PC-9 (cell line): ENCODE measurements at regions not wholly inside any gene's neighbourhood (a gene's known extent, or its start where the extent isn't known, plus 50 kb on each side); places are given as distances from the start of the nearest gene placed in this dataset.

Experiments used
- BruUV-seq: library from RNA; stranded (reverse); fragments of 400-500 nt; replicated peaks from 2 replicates; lab custom pipeline; 2021; lab: Mats Ljungman, UMichigan
- CTCF ChIA-PET: fragments of 300-600 bp; sonication (Branson Sonifier 250); formaldehyde crosslinking; loops from one replicate; lab custom pipeline; 2022; ENCODE audit warnings: antibody characterized with exemption; lab: Charles Lee
- POLR2A ChIA-PET: fragments of 300-600 bp; sonication (Branson Sonifier 250); formaldehyde crosslinking; loops from one replicate; lab custom pipeline; 2022; ENCODE audit warnings: antibody characterized with exemption; ENCODE audit not compliant: unreplicated experiment; lab: Charles Lee
- DNase-seq, 2 experiments: peaks; one replicate each; pipeline versions ENCODE4 v3.0.0 to v3.0.0-alpha.2; 2015 to 2022; ENCODE audit warnings: mixed read lengths in 1 of 2
- H2AFZ ChIP-seq: fragments of 200-600 bp; sonication (generic); 2 replicates; pipeline ENCODE4 v1.8.1; 2017; ENCODE audit warnings: antibody characterized with exemption
- H3F3A ChIP-seq: fragments of 200-600 bp; sonication (generic); 2 replicates; pipeline ENCODE4 v1.8.1; 2017; ENCODE audit warnings: antibody characterized with exemption, mild to moderate bottlenecking, low read depth; ENCODE audit not compliant: insufficient read depth
- H3K27ac ChIP-seq: fragments of 200-600 bp; sonication (generic); 2 replicates; pipeline ENCODE4 v1.6.1; 2016; ENCODE audit warnings: mixed run types
- H3K27me3 ChIP-seq: fragments of 200-600 bp; sonication (generic); 2 replicates; pipeline ENCODE4 v1.6.1; 2016; ENCODE audit warnings: low read depth, mixed run types; ENCODE audit not compliant: insufficient read depth
- H3K36me3 ChIP-seq: fragments of 200-600 bp; sonication (generic); 2 replicates; pipeline ENCODE4 v1.6.1; 2016; ENCODE audit warnings: low read depth, mixed run types
- H3K4me1 ChIP-seq: fragments of 200-600 bp; sonication (generic); replicated peaks from 2 replicates; pipeline ENCODE4 v1.6.1; 2016; ENCODE audit warnings: mixed run types; ENCODE audit not compliant: insufficient read depth
- H3K4me2 ChIP-seq: fragments of 200-600 bp; sonication (generic); 2 replicates; pipeline ENCODE4 v1.6.1; 2017; ENCODE audit warnings: mixed run types
- H3K4me3 ChIP-seq: fragments of 200-600 bp; sonication (generic); 2 replicates; pipeline ENCODE4 v1.6.1; 2016; ENCODE audit warnings: mixed run types
- H3K79me2 ChIP-seq: fragments of 200-600 bp; sonication (generic); 2 replicates; pipeline ENCODE4 v1.6.1; 2017; ENCODE audit warnings: low read depth, mixed run types
- H3K9me2 ChIP-seq: fragments of 200-600 bp; sonication (generic); 2 replicates; pipeline ENCODE4 v1.8.1; 2017; ENCODE audit warnings: mild to moderate bottlenecking; ENCODE audit not compliant: insufficient read depth
- H3K9me3 ChIP-seq: fragments of 200-600 bp; sonication (generic); 2 replicates; pipeline ENCODE4 v1.8.1; 2016; ENCODE audit warnings: low read depth; ENCODE audit not compliant: insufficient read depth
- H4K20me1 ChIP-seq: fragments of 200-600 bp; sonication (generic); 2 replicates; pipeline ENCODE4 v1.8.1; 2017; ENCODE audit not compliant: insufficient read depth
- CTCF ChIP-seq: fragments of 200-600 bp; sonication (generic); conservative IDR thresholded peaks from 2 replicates; pipeline ENCODE4 v1.6.1; 2017; ENCODE audit warnings: mixed run types, antibody characterized with exemption, mild to moderate bottlenecking, moderate library complexity
- EZH2 ChIP-seq: fragments of 200-600 bp; sonication (generic); IDR thresholded peaks from 2 replicates; pipeline ENCODE4 v1.8.0; 2017; ENCODE audit warnings: antibody characterized with exemption, low read depth
- intact Hi-C: fragments of 100-400 bp; cut with micrococcal nuclease; formaldehyde crosslinking; loops from one replicate; pipeline ENCODE4 v1.10.0; 2022; ENCODE audit not compliant: unreplicated experiment

DNA sequence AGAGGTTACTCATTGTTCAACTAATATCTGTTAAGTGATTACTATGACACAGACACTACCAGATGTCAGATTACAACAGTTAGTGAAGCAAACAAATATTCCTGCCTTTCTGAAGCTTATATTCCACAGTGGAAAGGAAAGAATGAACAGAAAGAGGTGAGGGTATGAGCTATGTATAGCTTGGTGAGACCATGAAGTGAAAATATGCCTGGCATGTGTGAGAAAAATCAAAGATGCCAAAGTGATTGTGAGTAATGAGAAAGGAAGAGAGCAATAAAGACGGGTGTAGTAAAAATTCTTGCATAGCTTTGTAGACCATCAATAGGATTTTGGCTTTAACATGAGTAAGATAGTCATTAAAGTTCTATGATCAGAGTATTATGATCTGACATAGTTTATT is 734.5 kb upstream of the NUDT12 start:
- Histone ChIP-seq H3F3A (no peaks in the 10 kb centered on the region), H3K4me3 (no peak overlapping the region), H3K27ac (no peak overlapping the region), H2AFZ (no peak overlapping the region), H4K20me1 (no peaks in the 10 kb centered on the region), H3K4me1 (no peaks in the 10 kb centered on the region), H3K36me3 (no peaks in the 10 kb centered on the region), H3K4me2 (no peak overlapping the region), H3K79me2 (no peaks in the 10 kb centered on the region), H3K27me3 (no peaks in the 10 kb centered on the region), H3K9me3 (no peaks in the 10 kb centered on the region), H3K9me2 (no peaks in the 10 kb centered on the region)
- BruUV-seq, result no TSS peak
- TF ChIP-seq EZH2 (no peak), CTCF (no peak)
- no peak for DNase-seq
- intact Hi-C loops, result no loop called here
- ChIA-PET CTCF (no interaction called here), POLR2A (no interaction called here)

GRCh38 chr5:104295991-104296390 is 733.4 kb upstream of the NUDT12 start:
- Histone ChIP-seq H3K9me3 (no peaks in the 10 kb centered on the region), H3K4me2 (no peak overlapping the region), H3K36me3 (no peaks in the 10 kb centered on the region), H3K9me2 (no peaks in the 10 kb centered on the region), H2AFZ (no peak overlapping the region), H3K27ac (no peak overlapping the region), H3K4me3 (no peak overlapping the region), H3K79me2 (no peaks in the 10 kb centered on the region), H3K4me1 (no peaks in the 10 kb centered on the region), H4K20me1 (no peaks in the 10 kb centered on the region), H3F3A (no peaks in the 10 kb centered on the region), H3K27me3 (no peaks in the 10 kb centered on the region)
- DNase-seq, result no peak
- intact Hi-C loops, result no loop called here
- TF ChIP-seq CTCF, result no peak
- no peak for TF ChIP-seq EZH2
- no TSS peak for BruUV-seq
- POLR2A ChIA-PET, result no interaction called here
- CTCF ChIA-PET, result no interaction called here

- Histone ChIP-seq H3K36me3 (no peaks in the 10 kb centered on the region), H3K4me3 (no peak overlapping the region), H3K4me2 (no peak overlapping the region), H3K27ac (no peak overlapping the region), H3K79me2 (no peaks in the 10 kb centered on the region), H3K27me3 (no peaks in the 10 kb centered on the region), H4K20me1 (no peaks in the 10 kb centered on the region), H3K9me3 (no peaks in the 10 kb centered on the region), H3K4me1 (no peaks in the 10 kb centered on the region), H3F3A (no peaks in the 10 kb centered on the region), H3K9me2 (no peaks in the 10 kb centered on the region), H2AFZ (no peak overlapping the region)
- no peak for DNase-seq
- BruUV-seq, result no TSS peak
- intact Hi-C loops, result no loop called here
- ChIA-PET CTCF (no interaction called here), POLR2A (no interaction called here)
- TF ChIP-seq CTCF (no peak), EZH2 (no peak)
Observed at GRCh38 chr5:104283136-104283535, 720.5 kb upstream of the NUDT12 start.
